ENCODE measurements at regions not wholly inside any gene's neighbourhood (a gene's known extent, or its start where the extent isn't known, plus 50 kb on each side); places are given as distances from the start of the nearest gene placed in this dataset.

DNA sequence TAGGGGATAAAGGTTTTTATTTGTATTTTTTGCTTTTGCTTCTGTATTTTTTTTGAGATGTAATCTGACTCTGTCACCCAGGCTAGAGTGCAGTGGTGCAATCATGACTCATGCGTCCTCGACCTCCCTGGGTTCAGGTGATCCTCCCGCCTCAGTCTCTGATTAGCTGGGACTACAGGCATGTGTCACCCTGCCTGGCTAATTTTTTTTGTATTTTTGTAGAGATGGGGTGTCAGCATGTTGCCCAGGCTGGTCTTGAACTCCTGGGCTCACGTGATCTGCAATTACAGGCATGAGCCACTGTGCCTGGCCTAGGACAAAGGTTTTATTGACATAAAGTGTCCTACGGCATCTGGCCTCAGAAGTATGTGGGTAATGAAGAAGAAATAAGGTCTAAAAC is 297.1 kb upstream of the C9orf72 start:
- peak; percentile 52 for FAIRE-seq
- TF ChIP-seq NFE2L1 (CRISPR knock-in tag; IDR thresholded peaks at IDR 0.05; ENCODE audit: borderline replicate concordance) (no peak), TMF1 (CRISPR knock-in tag; IDR thresholded peaks at IDR 0.05; ENCODE audit: low read depth) (no peak), RARA (CRISPR knock-in tag; IDR thresholded peaks at IDR 0.05) (peak; percentile 47; the same call in 1 of the 2 replicates), SAP130 (CRISPR knock-in tag; IDR thresholded peaks at IDR 0.05; ENCODE audit: low read depth) (peak; percentile 29; the same call in 1 of the 2 replicates), MED1 (CRISPR knock-in tag; IDR thresholded peaks at IDR 0.05) (0 out of 2 replicates have a peak, but pooled peaks have one; percentile 16), PCBP1 (IDR thresholded peaks at IDR 0.05; ENCODE audit: borderline replicate concordance, low read depth, low read length) (no peak), TBX3 (IDR thresholded peaks at IDR 0.05; ENCODE audit: borderline replicate concordance) (0 out of 2 replicates have a peak, but pooled peaks have one; percentile 12), JUNB (CRISPR knock-in tag; IDR thresholded peaks at IDR 0.05; ENCODE audit: borderline replicate concordance) (0 out of 2 replicates have a peak, but pooled peaks have one; percentile 34), ZNF644 (CRISPR knock-in tag; IDR thresholded peaks at IDR 0.05; ENCODE audit: low read depth) (no peak), GPN1 (CRISPR knock-in tag; IDR thresholded peaks at IDR 0.05; ENCODE audit: borderline replicate concordance) (no peak)
- TF ChIP-seq, protein P1, sequence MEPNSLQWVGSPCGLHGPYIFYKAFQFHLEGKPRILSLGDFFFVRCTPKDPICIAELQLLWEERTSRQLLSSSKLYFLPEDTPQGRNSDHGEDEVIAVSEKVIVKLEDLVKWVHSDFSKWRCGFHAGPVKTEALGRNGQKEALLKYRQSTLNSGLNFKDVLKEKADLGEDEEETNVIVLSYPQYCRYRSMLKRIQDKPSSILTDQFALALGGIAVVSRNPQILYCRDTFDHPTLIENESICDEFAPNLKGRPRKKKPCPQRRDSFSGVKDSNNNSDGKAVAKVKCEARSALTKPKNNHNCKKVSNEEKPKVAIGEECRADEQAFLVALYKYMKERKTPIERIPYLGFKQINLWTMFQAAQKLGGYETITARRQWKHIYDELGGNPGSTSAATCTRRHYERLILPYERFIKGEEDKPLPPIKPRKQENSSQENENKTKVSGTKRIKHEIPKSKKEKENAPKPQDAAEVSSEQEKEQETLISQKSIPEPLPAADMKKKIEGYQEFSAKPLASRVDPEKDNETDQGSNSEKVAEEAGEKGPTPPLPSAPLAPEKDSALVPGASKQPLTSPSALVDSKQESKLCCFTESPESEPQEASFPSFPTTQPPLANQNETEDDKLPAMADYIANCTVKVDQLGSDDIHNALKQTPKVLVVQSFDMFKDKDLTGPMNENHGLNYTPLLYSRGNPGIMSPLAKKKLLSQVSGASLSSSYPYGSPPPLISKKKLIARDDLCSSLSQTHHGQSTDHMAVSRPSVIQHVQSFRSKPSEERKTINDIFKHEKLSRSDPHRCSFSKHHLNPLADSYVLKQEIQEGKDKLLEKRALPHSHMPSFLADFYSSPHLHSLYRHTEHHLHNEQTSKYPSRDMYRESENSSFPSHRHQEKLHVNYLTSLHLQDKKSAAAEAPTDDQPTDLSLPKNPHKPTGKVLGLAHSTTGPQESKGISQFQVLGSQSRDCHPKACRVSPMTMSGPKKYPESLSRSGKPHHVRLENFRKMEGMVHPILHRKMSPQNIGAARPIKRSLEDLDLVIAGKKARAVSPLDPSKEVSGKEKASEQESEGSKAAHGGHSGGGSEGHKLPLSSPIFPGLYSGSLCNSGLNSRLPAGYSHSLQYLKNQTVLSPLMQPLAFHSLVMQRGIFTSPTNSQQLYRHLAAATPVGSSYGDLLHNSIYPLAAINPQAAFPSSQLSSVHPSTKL (CRISPR knock-in tag; IDR thresholded peaks at IDR 0.05): peak; percentile 52
- TF ChIP-seq, protein P2, sequence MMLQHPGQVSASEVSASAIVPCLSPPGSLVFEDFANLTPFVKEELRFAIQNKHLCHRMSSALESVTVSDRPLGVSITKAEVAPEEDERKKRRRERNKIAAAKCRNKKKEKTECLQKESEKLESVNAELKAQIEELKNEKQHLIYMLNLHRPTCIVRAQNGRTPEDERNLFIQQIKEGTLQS (CRISPR knock-in tag; IDR thresholded peaks at IDR 0.05): peak; percentile 75
- TF ChIP-seq, protein P3, sequence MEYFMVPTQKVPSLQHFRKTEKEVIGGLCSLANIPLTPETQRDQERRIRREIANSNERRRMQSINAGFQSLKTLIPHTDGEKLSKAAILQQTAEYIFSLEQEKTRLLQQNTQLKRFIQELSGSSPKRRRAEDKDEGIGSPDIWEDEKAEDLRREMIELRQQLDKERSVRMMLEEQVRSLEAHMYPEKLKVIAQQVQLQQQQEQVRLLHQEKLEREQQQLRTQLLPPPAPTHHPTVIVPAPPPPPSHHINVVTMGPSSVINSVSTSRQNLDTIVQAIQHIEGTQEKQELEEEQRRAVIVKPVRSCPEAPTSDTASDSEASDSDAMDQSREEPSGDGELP (IDR thresholded peaks at IDR 0.05; ENCODE audit: borderline replicate concordance, low read depth): 0 out of 2 replicates have a peak, but pooled peaks have one; percentile 16
- TF ChIP-seq, protein P4, sequence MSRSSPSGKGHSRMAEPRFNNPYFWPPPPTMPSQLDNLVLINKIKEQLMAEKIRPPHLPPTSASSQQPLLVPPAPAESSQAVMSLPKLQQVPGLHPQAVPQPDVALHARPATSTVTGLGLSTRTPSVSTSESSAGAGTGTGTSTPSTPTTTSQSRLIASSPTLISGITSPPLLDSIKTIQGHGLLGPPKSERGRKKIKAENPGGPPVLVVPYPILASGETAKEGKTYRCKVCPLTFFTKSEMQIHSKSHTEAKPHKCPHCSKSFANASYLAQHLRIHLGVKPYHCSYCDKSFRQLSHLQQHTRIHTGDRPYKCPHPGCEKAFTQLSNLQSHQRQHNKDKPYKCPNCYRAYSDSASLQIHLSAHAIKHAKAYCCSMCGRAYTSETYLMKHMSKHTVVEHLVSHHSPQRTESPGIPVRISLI (CRISPR knock-in tag; IDR thresholded peaks at IDR 0.05; ENCODE audit: borderline replicate concordance): peak; percentile 54; the same call in 1 of the 2 replicates
- TF ChIP-seq, protein P5, sequence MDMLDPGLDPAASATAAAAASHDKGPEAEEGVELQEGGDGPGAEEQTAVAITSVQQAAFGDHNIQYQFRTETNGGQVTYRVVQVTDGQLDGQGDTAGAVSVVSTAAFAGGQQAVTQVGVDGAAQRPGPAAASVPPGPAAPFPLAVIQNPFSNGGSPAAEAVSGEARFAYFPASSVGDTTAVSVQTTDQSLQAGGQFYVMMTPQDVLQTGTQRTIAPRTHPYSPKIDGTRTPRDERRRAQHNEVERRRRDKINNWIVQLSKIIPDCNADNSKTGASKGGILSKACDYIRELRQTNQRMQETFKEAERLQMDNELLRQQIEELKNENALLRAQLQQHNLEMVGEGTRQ (IDR thresholded peaks at IDR 0.05; ENCODE audit: low read depth, low read length): no peak
- TF ChIP-seq, protein P5 (CRISPR knock-in tag; IDR thresholded peaks at IDR 0.05; ENCODE audit: borderline replicate concordance): peak; percentile 39; the same call in 1 of the 2 replicates
- TF ChIP-seq, protein P6, sequence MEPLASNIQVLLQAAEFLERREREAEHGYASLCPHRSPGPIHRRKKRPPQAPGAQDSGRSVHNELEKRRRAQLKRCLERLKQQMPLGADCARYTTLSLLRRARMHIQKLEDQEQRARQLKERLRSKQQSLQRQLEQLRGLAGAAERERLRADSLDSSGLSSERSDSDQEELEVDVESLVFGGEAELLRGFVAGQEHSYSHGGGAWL (CRISPR knock-in tag; IDR thresholded peaks at IDR 0.05): no peak

More for the DNA sequence above, 297.1 kb upstream of the C9orf72 start:
- Histone ChIP-seq H3K79me2 (ENCODE audit: insufficient read depth, low read length) (no peaks in the 10 kb centered on the region), H3K4me2 (ENCODE audit: low read depth, low read length) (peak overlapping the region; percentile 47), H3K27me3 (ENCODE audit: control insufficient read depth in 1 of 2, insufficient read depth in 2 of 2, low read length in 2 of 2) (no peaks in the 10 kb centered on the region), H3K36me3 (replicated peaks in 1 of 2; ENCODE audit: control insufficient read depth in 1 of 2, insufficient read depth in 2 of 2, low read length in 2 of 2) (no peaks in the 10 kb centered on the region), H3K27ac (ENCODE audit: extremely low read length, insufficient read depth, low read length) (no peak overlapping the region), H2AFZ (ENCODE audit: low read length) (no peak overlapping the region), H3K9me3 (ENCODE audit: low read length) (no peaks in the 10 kb centered on the region), H3K9ac (ENCODE audit: insufficient read depth, low read depth, low read length) (no peak overlapping the region), H4K20me1 (ENCODE audit: insufficient read depth, low read length) (no peaks in the 10 kb centered on the region), H3K4me3 (replicated peaks in 1 of 3; ENCODE audit: insufficient read depth in 1 of 3, low read depth in 2 of 3, low read length in 3 of 3) (no peak overlapping the region), H3K4me1 (ENCODE audit: insufficient read depth, low read length) (peaks cover 10% of the 10 kb centered on the region)
- ChIA-PET CTCF (ENCODE audit: low intra/inter-chr PET ratio, low total read pairs) (no interaction called here), POLR2A (no interaction called here)
- intact Hi-C loops (cut with micrococcal nuclease; ENCODE audit: unreplicated experiment): no loop called here
- WGBS (ENCODE audit: low lambda C conversion rate): 0% methylated on average over 5 of the region's 5 CpGs
- BruUV-seq (replicated peaks): no TSS peak
- peak; percentile 35 for DNase-seq (ENCODE audit: low spot score)
- peak; percentile 90 for ATAC-seq
- in situ Hi-C loops (cut with HindIII; ENCODE audit: extremely low pct_ligation_motif_present, low pct_unique_long_range_greater_than_20kb): no loop called here
